ENCODE measurements at regions not wholly inside any gene's neighbourhood (a gene's known extent, or its start where the extent isn't known, plus 50 kb on each side); places are given as distances from the start of the nearest gene placed in this dataset.
"Not testable (repeated sequence)": the region's sequence is repeated elsewhere in the genome, so short reads cannot be mapped to it uniquely, and the experiment has no call there.

- no peak overlapping the region for H3K27ac ChIP-seq
- TF ChIP-seq CTCF (conservative IDR thresholded peaks at IDR 0.05) (no peak), ZFX (IDR thresholded peaks at IDR 0.05) (no peak)
These were observed 448.6 kb upstream of the CBLB start for GRCh38 chr3:106317141-106318055.

GRCh38 chr3:106321438-106321837 lies 452.6 kb upstream of the CBLB start:
- not testable (repeated sequence) for H3K27ac ChIP-seq

- no peak overlapping the region for H3K27ac ChIP-seq
- TF ChIP-seq ZFX (IDR thresholded peaks at IDR 0.05) (no peak), CTCF (conservative IDR thresholded peaks at IDR 0.05) (no peak)
These were observed 454.8 kb upstream of the CBLB start for GRCh38 chr3:106323586-106323985.

- H3K27ac ChIP-seq, result no peak overlapping the region
- TF ChIP-seq CTCF (conservative IDR thresholded peaks at IDR 0.05) (no peak), ZFX (IDR thresholded peaks at IDR 0.05) (no peak)
These were observed 458.3 kb upstream of the CBLB start for GRCh38 chr3:106326941-106327695.

- TF ChIP-seq CTCF (conservative IDR thresholded peaks at IDR 0.05) (no peak), ZFX (IDR thresholded peaks at IDR 0.05) (no peak)
These were observed 458.8 kb upstream of the CBLB start for GRCh38 chr3:106327696-106328025.

GRCh38 chr3:106328224-106328623 lies 459.4 kb upstream of the CBLB start:
- no peak overlapping the region for H3K27ac ChIP-seq
- TF ChIP-seq CTCF (conservative IDR thresholded peaks at IDR 0.05) (no peak), ZFX (IDR thresholded peaks at IDR 0.05) (no peak)

More at GRCh38 chr3:106327696-106328025, 458.8 kb upstream of the CBLB start:
- H3K27ac ChIP-seq, result no peak overlapping the region

GRCh38 chr3:106329521-106329920 lies 460.7 kb upstream of the CBLB start:
- TF ChIP-seq ZFX (IDR thresholded peaks at IDR 0.05), result no peak
- no peak for TF ChIP-seq CTCF (conservative IDR thresholded peaks at IDR 0.05)
- H3K27ac ChIP-seq, result no peak overlapping the region
